Fibroblast of skin of abdomen (primary cell): ENCODE measurements at regions not wholly inside any gene's neighbourhood (a gene's known extent, or its start where the extent isn't known, plus 50 kb on each side); places are given as distances from the start of the nearest gene placed in this dataset.

Experiments used
- DNase-seq: peaks from one replicate; pipeline ENCODE4 v3.0.0-alpha.2; 2013

GRCh38 chr2:181114021-181114420, 133.6 kb downstream of the UBE2E3 start:
- DNase-seq, result no peak

- no peak for DNase-seq
Observed at GRCh38 chr2:181116261-181116660, 135.9 kb downstream of the UBE2E3 start.

- no peak for DNase-seq
Observed at GRCh38 chr2:181117206-181117925, 137.0 kb downstream of the UBE2E3 start.

- DNase-seq, result peak; percentile 31
Observed at GRCh38 chr2:181120625-181121024, 140.2 kb downstream of the UBE2E3 start.

- DNase-seq, result no peak
Observed at GRCh38 chr2:181121996-181122395, 141.6 kb downstream of the UBE2E3 start.

- DNase-seq, result no peak
Observed at GRCh38 chr2:181122601-181123000, 142.2 kb downstream of the UBE2E3 start.

- DNase-seq, result peak; percentile 69
Observed at GRCh38 chr2:181123798-181124231, 143.4 kb downstream of the UBE2E3 start.

- peak; percentile 40 for DNase-seq
Observed at GRCh38 chr2:181124497-181124896, 144.1 kb downstream of the UBE2E3 start.

GRCh38 chr2:181125359-181125758, 145.0 kb downstream of the UBE2E3 start:
- DNase-seq, result no peak

- DNase-seq, result no peak
Observed at GRCh38 chr2:181126311-181126868, 146.0 kb downstream of the UBE2E3 start.

GRCh38 chr2:181128199-181128598, 147.8 kb downstream of the UBE2E3 start:
- no peak for DNase-seq

- DNase-seq, result no peak
Observed at GRCh38 chr2:181129364-181130056, 149.1 kb downstream of the UBE2E3 start.

GRCh38 chr2:181130686-181131085, 150.3 kb downstream of the UBE2E3 start:
- no peak for DNase-seq

GRCh38 chr2:181131584-181131983, 151.2 kb downstream of the UBE2E3 start:
- DNase-seq, result no peak

- no peak for DNase-seq
Observed at GRCh38 chr2:181138816-181139215, 158.4 kb downstream of the UBE2E3 start.

- no peak for DNase-seq
Observed at GRCh38 chr2:181139831-181140230, 159.4 kb downstream of the UBE2E3 start.

GRCh38 chr2:181140414-181140813, 160.0 kb downstream of the UBE2E3 start:
- DNase-seq, result peak; percentile 22

GRCh38 chr2:181140928-181141327, 160.5 kb downstream of the UBE2E3 start:
- DNase-seq, result no peak

GRCh38 chr2:181141676-181142075, 161.3 kb downstream of the UBE2E3 start:
- no peak for DNase-seq

GRCh38 chr2:181142514-181142913, 162.1 kb downstream of the UBE2E3 start:
- no peak for DNase-seq

- DNase-seq, result no peak
Observed at GRCh38 chr2:181143790-181144300, 163.4 kb downstream of the UBE2E3 start.

- no peak for DNase-seq
Observed at GRCh38 chr2:181145645-181146044, 165.2 kb downstream of the UBE2E3 start.

- no peak for DNase-seq
Observed at GRCh38 chr2:181146171-181146570, 165.8 kb downstream of the UBE2E3 start.

GRCh38 chr2:181149056-181149455, 168.7 kb downstream of the UBE2E3 start:
- DNase-seq, result no peak
